CD4-positive, alpha-beta T cell (primary cell): ENCODE measurements at regions not wholly inside any gene's neighbourhood (a gene's known extent, or its start where the extent isn't known, plus 50 kb on each side); places are given as distances from the start of the nearest gene placed in this dataset.

ENCODE experiments used
- ATAC-seq: fragments of 200-7000 bp; cut with Tn5 transposase; one replicate; pipeline ENCODE4 v1.10.0; 2022; ENCODE audit warnings: mild to moderate bottlenecking; ENCODE audit not compliant: poor library complexity
- CTCF ChIA-PET: fragments of 350-600 bp; sonication (Branson Sonifier 250); formaldehyde crosslinking; loops from one replicate; lab custom pipeline; 2021; ENCODE audit warnings: antibody characterized with exemption, inconsistent platforms; lab: Charles Lee
- POLR2A ChIA-PET: fragments of 350-600 bp; sonication (Branson Sonifier 250); formaldehyde crosslinking; loops from one replicate; lab custom pipeline; 2021; ENCODE audit warnings: antibody characterized with exemption, inconsistent platforms; lab: Charles Lee
- DNase-seq, 14 experiments: peaks; one replicate each; pipeline ENCODE4 v3.0.0-alpha.2; 2013 to 2020; ENCODE audit warnings: mixed read lengths in 2 of 14
- H3K27ac ChIP-seq, 2 donors: one replicate each; pipeline versions ENCODE4 v1.5.1 to v1.7.0; 2013; ENCODE audit warnings: low read length in 2 of 2, low read depth in 1 of 2, mild to moderate bottlenecking in 1 of 2
- H3K27me3 ChIP-seq, 2 experiments: 1 replicate in 1 of 2; 2 replicates in 1 of 2; pipeline versions ENCODE4 v1.6.1 to v1.7.0; 2013; ENCODE audit warnings: low read length in 2 of 2, control low read depth in 1 of 2, mild to moderate bottlenecking in 1 of 2, moderate library complexity in 1 of 2; ENCODE audit not compliant: insufficient read depth in 2 of 2, control insufficient read depth in 1 of 2
- H3K36me3 ChIP-seq: one replicate; pipeline ENCODE4 v1.6.1; 2013; ENCODE audit warnings: low read length, control low read depth; ENCODE audit not compliant: insufficient read depth
- H3K4me1 ChIP-seq: one replicate; pipeline ENCODE4 v1.6.1; 2013; ENCODE audit warnings: low read length, control low read depth; ENCODE audit not compliant: insufficient read depth
- H3K4me3 ChIP-seq: one replicate; pipeline ENCODE4 v1.5.1; 2013; ENCODE audit warnings: mild to moderate bottlenecking, low read length, moderate library complexity
- H3K9me3 ChIP-seq, 2 experiments: 1 replicate in 1 of 2; 2 replicates in 1 of 2; pipeline versions ENCODE4 v1.6.1 to v1.7.0; 2013; ENCODE audit warnings: low read length in 2 of 2, mild to moderate bottlenecking in 2 of 2, control low read depth in 1 of 2, moderate library complexity in 1 of 2; ENCODE audit not compliant: control insufficient read depth in 1 of 2, insufficient read depth in 1 of 2
- H3K27ac Mint-ChIP-seq: one replicate; pipeline ENCODE4 v1.8.0; 2020; ENCODE audit warnings: mixed read lengths
- H3K27me3 Mint-ChIP-seq: one replicate; pipeline ENCODE4 v1.8.0; 2021; ENCODE audit warnings: mixed read lengths
- H3K36me3 Mint-ChIP-seq: one replicate; pipeline ENCODE4 v1.8.0; 2021; ENCODE audit warnings: low read depth, mixed read lengths
- H3K4me1 Mint-ChIP-seq: one replicate; pipeline ENCODE4 v1.8.0; 2021; ENCODE audit warnings: low read depth, mixed read lengths
- H3K4me3 Mint-ChIP-seq: one replicate; pipeline ENCODE4 v1.8.0; 2020; ENCODE audit warnings: mild to moderate bottlenecking, mixed read lengths
- H3K9me3 Mint-ChIP-seq: one replicate; pipeline ENCODE4 v1.8.0; 2020; ENCODE audit warnings: mixed read lengths
- CTCF ChIP-seq: fragments of 200-600 bp; IDR thresholded peaks from one replicate; pipeline ENCODE4 v1.8.0; 2022; ENCODE audit warnings: antibody characterized with exemption, mild to moderate bottlenecking
- intact Hi-C, 2 experiments: fragments of 100-400 bp; cut with DNase I in 1 of 2; cut with micrococcal nuclease in 1 of 2; formaldehyde crosslinking; loops; one replicate each; pipeline versions ENCODE4 v1.15.1 to v1.9.0; 2023 to 2025; cut with DNase I, micrococcal nuclease

GRCh38 chrX:119181491-119181890 lies 53.9 kb upstream of the KIAA1210 start:
- H3K27ac ChIP-seq = no peak overlapping the region
- no peaks in the 10 kb centered on the region for H3K36me3 Mint-ChIP-seq
- no peaks in the 10 kb centered on the region for H3K36me3 ChIP-seq
- H3K27me3 Mint-ChIP-seq = no peaks in the 10 kb centered on the region
- DNase-seq (no peak), ATAC-seq (no peak)
- CTCF ChIA-PET = no interaction called here
- H3K4me1 ChIP-seq = no peaks in the 10 kb centered on the region
- H3K4me3 Mint-ChIP-seq = no peak overlapping the region
- H3K9me3 Mint-ChIP-seq = no peaks in the 10 kb centered on the region
- intact Hi-C loops = no loop called here
- no peak overlapping the region for H3K4me3 ChIP-seq
- no peaks in the 10 kb centered on the region for H3K9me3 ChIP-seq
- H3K27me3 ChIP-seq = no peaks in the 10 kb centered on the region
- TF ChIP-seq CTCF = no peak
- POLR2A ChIA-PET = no interaction called here
- H3K27ac Mint-ChIP-seq = no peak overlapping the region
- H3K4me1 Mint-ChIP-seq = no peaks in the 10 kb centered on the region

GRCh38 chrX:119186194-119186593 lies 49.9 kb upstream of the PGRMC1 start:
- DNase-seq (no peak), ATAC-seq (no peak)
- H3K27ac Mint-ChIP-seq = no peak overlapping the region
- ChIA-PET CTCF (interaction anchor here (0.5 kb wide), 1 partner anchor 41 kb away, joined by 3 read pairs; no protein-coding TSS in a partner anchor), POLR2A (no interaction called here)
- no peak overlapping the region for H3K4me3 ChIP-seq
- no peaks in the 10 kb centered on the region for H3K36me3 Mint-ChIP-seq
- no peak for TF ChIP-seq CTCF
- intact Hi-C loops = no loop called here
- H3K4me1 ChIP-seq = no peaks in the 10 kb centered on the region
- no peak overlapping the region for H3K27ac ChIP-seq
- no peaks in the 10 kb centered on the region for H3K27me3 Mint-ChIP-seq
- H3K4me1 Mint-ChIP-seq = no peaks in the 10 kb centered on the region
- no peaks in the 10 kb centered on the region for H3K9me3 ChIP-seq
- H3K9me3 Mint-ChIP-seq = no peaks in the 10 kb centered on the region
- no peaks in the 10 kb centered on the region for H3K36me3 ChIP-seq
- no peaks in the 10 kb centered on the region for H3K27me3 ChIP-seq
- H3K4me3 Mint-ChIP-seq = no peak overlapping the region
